ENCODE measurements at regions not wholly inside any gene's neighbourhood (a gene's known extent, or its start where the extent isn't known, plus 50 kb on each side); places are given as distances from the start of the nearest gene placed in this dataset.

- H3K9me3 ChIP-seq (ENCODE audit: control insufficient read depth in 1 of 2, low read length in 2 of 2): no peaks in the 10 kb centered on the region
- H3K4me1 ChIP-seq (ENCODE audit: control insufficient read depth in 1 of 2, insufficient read depth in 2 of 2, low read length in 2 of 2): peaks cover 0 to 11% of the 10 kb centered on the region in 2 donors
- no peaks in the 10 kb centered on the region for H3K27me3 ChIP-seq (ENCODE audit: low read depth, low read length)
- H3K4me3 ChIP-seq (ENCODE audit: low read depth in 1 of 2, low read length in 2 of 2): no peak overlapping the region
- no peaks in the 10 kb centered on the region for H3K36me3 ChIP-seq (ENCODE audit: control insufficient read depth in 1 of 2, insufficient read depth in 2 of 2, low read length in 2 of 2)
- H3K27ac ChIP-seq (ENCODE audit: low read length): no peak overlapping the region
Measured at GRCh38 chr9:18126831-18127498, 347.0 kb upstream of the ADAMTSL1 start.

GRCh38 chr9:18127499-18127875, 346.5 kb upstream of the ADAMTSL1 start:
- Histone ChIP-seq H3K9me3 (ENCODE audit: control insufficient read depth in 1 of 2, low read length in 2 of 2) (no peaks in the 10 kb centered on the region), H3K27ac (ENCODE audit: low read length) (no peak overlapping the region), H3K4me3 (ENCODE audit: low read depth in 1 of 2, low read length in 2 of 2) (no peak overlapping the region), H3K36me3 (ENCODE audit: control insufficient read depth in 1 of 2, insufficient read depth in 2 of 2, low read length in 2 of 2) (no peaks in the 10 kb centered on the region), H3K27me3 (ENCODE audit: low read depth, low read length) (no peaks in the 10 kb centered on the region), H3K4me1 (ENCODE audit: control insufficient read depth in 1 of 2, insufficient read depth in 2 of 2, low read length in 2 of 2) (peaks cover 0 to 11% of the 10 kb centered on the region in 2 donors)

- Histone ChIP-seq H3K4me1 (ENCODE audit: control insufficient read depth in 1 of 2, insufficient read depth in 2 of 2, low read length in 2 of 2) (peaks cover 0 to 25% of the 10 kb centered on the region in 2 donors), H3K9me3 (ENCODE audit: control insufficient read depth in 1 of 2, low read length in 2 of 2) (no peaks in the 10 kb centered on the region), H3K36me3 (ENCODE audit: control insufficient read depth in 1 of 2, insufficient read depth in 2 of 2, low read length in 2 of 2) (no peaks in the 10 kb centered on the region), H3K27me3 (ENCODE audit: low read depth, low read length) (no peaks in the 10 kb centered on the region), H3K27ac (ENCODE audit: low read length) (no peak overlapping the region), H3K4me3 (ENCODE audit: low read depth in 1 of 2, low read length in 2 of 2) (no peak overlapping the region)
Measured at GRCh38 chr9:18129809-18130334, 344.1 kb upstream of the ADAMTSL1 start.

- no peaks in the 10 kb centered on the region for H3K36me3 ChIP-seq (ENCODE audit: control insufficient read depth in 1 of 2, insufficient read depth in 2 of 2, low read length in 2 of 2)
- no peak overlapping the region for H3K4me3 ChIP-seq (ENCODE audit: low read depth in 1 of 2, low read length in 2 of 2)
- H3K4me1 ChIP-seq (ENCODE audit: control insufficient read depth in 1 of 2, insufficient read depth in 2 of 2, low read length in 2 of 2): peaks cover 0 to 25% of the 10 kb centered on the region in 2 donors
- no peaks in the 10 kb centered on the region for H3K27me3 ChIP-seq (ENCODE audit: low read depth, low read length)
- H3K9me3 ChIP-seq (ENCODE audit: control insufficient read depth in 1 of 2, low read length in 2 of 2): no peaks in the 10 kb centered on the region
- no peak overlapping the region for H3K27ac ChIP-seq (ENCODE audit: low read length)
Measured at GRCh38 chr9:18136354-18136994, 337.5 kb upstream of the ADAMTSL1 start.

- no peak overlapping the region for H3K4me3 ChIP-seq (ENCODE audit: low read depth in 1 of 2, low read length in 2 of 2)
- H3K27me3 ChIP-seq (ENCODE audit: low read depth, low read length): no peaks in the 10 kb centered on the region
- peaks cover 0 to 25% of the 10 kb centered on the region in 2 donors for H3K4me1 ChIP-seq (ENCODE audit: control insufficient read depth in 1 of 2, insufficient read depth in 2 of 2, low read length in 2 of 2)
- H3K36me3 ChIP-seq (ENCODE audit: control insufficient read depth in 1 of 2, insufficient read depth in 2 of 2, low read length in 2 of 2): no peaks in the 10 kb centered on the region
- H3K9me3 ChIP-seq (ENCODE audit: control insufficient read depth in 1 of 2, low read length in 2 of 2): no peaks in the 10 kb centered on the region
- H3K27ac ChIP-seq (ENCODE audit: low read length): no peak overlapping the region
Measured at GRCh38 chr9:18137815-18138214, 336.1 kb upstream of the ADAMTSL1 start.

GRCh38 chr9:18138656-18139055, 335.3 kb upstream of the ADAMTSL1 start:
- H3K4me3 ChIP-seq (ENCODE audit: low read depth in 1 of 2, low read length in 2 of 2): no peak overlapping the region

GRCh38 chr9:18141681-18142080, 332.3 kb upstream of the ADAMTSL1 start:
- no peaks in the 10 kb centered on the region for H3K9me3 ChIP-seq (ENCODE audit: control insufficient read depth in 1 of 2, low read length in 2 of 2)
- no peaks in the 10 kb centered on the region for H3K36me3 ChIP-seq (ENCODE audit: control insufficient read depth in 1 of 2, insufficient read depth in 2 of 2, low read length in 2 of 2)
- peaks cover 0 to 7% of the 10 kb centered on the region in 2 donors for H3K4me1 ChIP-seq (ENCODE audit: control insufficient read depth in 1 of 2, insufficient read depth in 2 of 2, low read length in 2 of 2)
- H3K4me3 ChIP-seq (ENCODE audit: low read depth in 1 of 2, low read length in 2 of 2): no peak overlapping the region
- no peaks in the 10 kb centered on the region for H3K27me3 ChIP-seq (ENCODE audit: low read depth, low read length)
- H3K27ac ChIP-seq (ENCODE audit: low read length): no peak overlapping the region

More at GRCh38 chr9:18138656-18139055, 335.3 kb upstream of the ADAMTSL1 start:
- H3K9me3 ChIP-seq (ENCODE audit: control insufficient read depth in 1 of 2, low read length in 2 of 2): no peaks in the 10 kb centered on the region
- H3K36me3 ChIP-seq (ENCODE audit: control insufficient read depth in 1 of 2, insufficient read depth in 2 of 2, low read length in 2 of 2): no peaks in the 10 kb centered on the region
- no peaks in the 10 kb centered on the region for H3K27me3 ChIP-seq (ENCODE audit: low read depth, low read length)
- no peak overlapping the region for H3K27ac ChIP-seq (ENCODE audit: low read length)
- H3K4me1 ChIP-seq (ENCODE audit: control insufficient read depth in 1 of 2, insufficient read depth in 2 of 2, low read length in 2 of 2): peaks cover 0 to 24% of the 10 kb centered on the region in 2 donors

- H3K4me1 ChIP-seq (ENCODE audit: control insufficient read depth in 1 of 2, insufficient read depth in 2 of 2, low read length in 2 of 2): peaks cover 0 to 7% of the 10 kb centered on the region in 2 donors
- no peak overlapping the region for H3K4me3 ChIP-seq (ENCODE audit: low read depth in 1 of 2, low read length in 2 of 2)
- no peaks in the 10 kb centered on the region for H3K9me3 ChIP-seq (ENCODE audit: control insufficient read depth in 1 of 2, low read length in 2 of 2)
- H3K36me3 ChIP-seq (ENCODE audit: control insufficient read depth in 1 of 2, insufficient read depth in 2 of 2, low read length in 2 of 2): no peaks in the 10 kb centered on the region
- H3K27me3 ChIP-seq (ENCODE audit: low read depth, low read length): no peaks in the 10 kb centered on the region
- no peak overlapping the region for H3K27ac ChIP-seq (ENCODE audit: low read length)
Measured at GRCh38 chr9:18143073-18143745, 330.7 kb upstream of the ADAMTSL1 start.

- Histone ChIP-seq H3K27me3 (ENCODE audit: low read depth, low read length) (no peaks in the 10 kb centered on the region), H3K4me1 (ENCODE audit: control insufficient read depth in 1 of 2, insufficient read depth in 2 of 2, low read length in 2 of 2) (peaks cover 0 to 7% of the 10 kb centered on the region in 2 donors)
Measured at GRCh38 chr9:18146329-18146728, 327.6 kb upstream of the ADAMTSL1 start.

GRCh38 chr9:18149471-18150011, 324.4 kb upstream of the ADAMTSL1 start:
- Histone ChIP-seq H3K4me3 (ENCODE audit: low read depth in 1 of 2, low read length in 2 of 2) (no peak overlapping the region), H3K9me3 (ENCODE audit: control insufficient read depth in 1 of 2, low read length in 2 of 2) (no peaks in the 10 kb centered on the region), H3K27ac (ENCODE audit: low read length) (no peak overlapping the region), H3K4me1 (ENCODE audit: control insufficient read depth in 1 of 2, insufficient read depth in 2 of 2, low read length in 2 of 2) (no peaks in the 10 kb centered on the region), H3K27me3 (ENCODE audit: low read depth, low read length) (no peaks in the 10 kb centered on the region), H3K36me3 (ENCODE audit: control insufficient read depth in 1 of 2, insufficient read depth in 2 of 2, low read length in 2 of 2) (no peaks in the 10 kb centered on the region)

More at GRCh38 chr9:18146329-18146728, 327.6 kb upstream of the ADAMTSL1 start:
- H3K4me3 ChIP-seq (ENCODE audit: low read depth in 1 of 2, low read length in 2 of 2): no peak overlapping the region
- H3K27ac ChIP-seq (ENCODE audit: low read length): no peak overlapping the region
- no peaks in the 10 kb centered on the region for H3K36me3 ChIP-seq (ENCODE audit: control insufficient read depth in 1 of 2, insufficient read depth in 2 of 2, low read length in 2 of 2)
- H3K9me3 ChIP-seq (ENCODE audit: control insufficient read depth in 1 of 2, low read length in 2 of 2): no peaks in the 10 kb centered on the region

- no peak overlapping the region for H3K4me3 ChIP-seq (ENCODE audit: low read depth in 1 of 2, low read length in 2 of 2)
- H3K9me3 ChIP-seq (ENCODE audit: control insufficient read depth in 1 of 2, low read length in 2 of 2): no peaks in the 10 kb centered on the region
- H3K27ac ChIP-seq (ENCODE audit: low read length): no peak overlapping the region
Measured at GRCh38 chr9:18154661-18155060, 319.3 kb upstream of the ADAMTSL1 start.

More at GRCh38 chr9:18154661-18155060, 319.3 kb upstream of the ADAMTSL1 start:
- no peaks in the 10 kb centered on the region for H3K4me1 ChIP-seq (ENCODE audit: control insufficient read depth in 1 of 2, insufficient read depth in 2 of 2, low read length in 2 of 2)
- H3K36me3 ChIP-seq (ENCODE audit: control insufficient read depth in 1 of 2, insufficient read depth in 2 of 2, low read length in 2 of 2): no peaks in the 10 kb centered on the region
- no peaks in the 10 kb centered on the region for H3K27me3 ChIP-seq (ENCODE audit: low read depth, low read length)

All from muscle layer of duodenum (tissue), 2 donors.